ENCODE measurements at regions not wholly inside any gene's neighbourhood (a gene's known extent, or its start where the extent isn't known, plus 50 kb on each side); places are given as distances from the start of the nearest gene placed in this dataset.

GRCh38 chr11:38543311-38543710, 1945.3 kb upstream of the RAG2 start:
- TF ChIP-seq, protein P1, sequence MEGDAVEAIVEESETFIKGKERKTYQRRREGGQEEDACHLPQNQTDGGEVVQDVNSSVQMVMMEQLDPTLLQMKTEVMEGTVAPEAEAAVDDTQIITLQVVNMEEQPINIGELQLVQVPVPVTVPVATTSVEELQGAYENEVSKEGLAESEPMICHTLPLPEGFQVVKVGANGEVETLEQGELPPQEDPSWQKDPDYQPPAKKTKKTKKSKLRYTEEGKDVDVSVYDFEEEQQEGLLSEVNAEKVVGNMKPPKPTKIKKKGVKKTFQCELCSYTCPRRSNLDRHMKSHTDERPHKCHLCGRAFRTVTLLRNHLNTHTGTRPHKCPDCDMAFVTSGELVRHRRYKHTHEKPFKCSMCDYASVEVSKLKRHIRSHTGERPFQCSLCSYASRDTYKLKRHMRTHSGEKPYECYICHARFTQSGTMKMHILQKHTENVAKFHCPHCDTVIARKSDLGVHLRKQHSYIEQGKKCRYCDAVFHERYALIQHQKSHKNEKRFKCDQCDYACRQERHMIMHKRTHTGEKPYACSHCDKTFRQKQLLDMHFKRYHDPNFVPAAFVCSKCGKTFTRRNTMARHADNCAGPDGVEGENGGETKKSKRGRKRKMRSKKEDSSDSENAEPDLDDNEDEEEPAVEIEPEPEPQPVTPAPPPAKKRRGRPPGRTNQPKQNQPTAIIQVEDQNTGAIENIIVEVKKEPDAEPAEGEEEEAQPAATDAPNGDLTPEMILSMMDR (IDR thresholded peaks at IDR 0.05) = no peak
- TF ChIP-seq EP300 (IDR thresholded peaks at IDR 0.05) = no peak

Data from stomach (tissue), 4 donors.